GM18867 (cell line): ENCODE measurements at regions not wholly inside any gene's neighbourhood (a gene's known extent, or its start where the extent isn't known, plus 50 kb on each side); places are given as distances from the start of the nearest gene placed in this dataset.
"Not testable (repeated sequence)": the region's sequence is repeated elsewhere in the genome, so short reads cannot be mapped to it uniquely, and the experiment has no call there.

Source experiments
- ATAC-seq: cut with Tn5 transposase; IDR thresholded peaks from one replicate; pipeline ENCODE4 v1.9.1; 2021; ENCODE audit warnings: mild to moderate bottlenecking, moderate library complexity; ENCODE audit not compliant: unreplicated experiment

- ATAC-seq = no peak
Measured at GRCh38 chr5:91632871-91633270, 249.8 kb upstream of the ARRDC3 start.

DNA sequence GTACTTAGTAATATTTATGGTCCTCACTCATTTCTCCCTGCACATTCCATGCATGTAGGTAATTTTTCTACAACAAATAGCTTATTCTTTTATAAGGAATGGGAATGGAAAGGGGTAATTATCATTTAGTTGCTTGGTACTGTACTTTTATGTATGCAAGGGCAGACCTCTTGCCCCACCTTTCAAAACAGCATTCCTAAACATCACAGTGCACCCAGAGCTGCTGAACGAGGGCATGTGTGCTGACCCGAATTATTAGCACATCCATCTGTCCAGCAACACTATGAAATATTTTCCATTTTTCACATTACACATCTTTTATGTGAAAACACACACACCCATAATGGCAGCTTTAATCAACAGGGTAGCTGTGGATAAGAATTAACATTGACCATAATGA lies 228.6 kb upstream of the ARRDC3 start:
- ATAC-seq = no peak

DNA sequence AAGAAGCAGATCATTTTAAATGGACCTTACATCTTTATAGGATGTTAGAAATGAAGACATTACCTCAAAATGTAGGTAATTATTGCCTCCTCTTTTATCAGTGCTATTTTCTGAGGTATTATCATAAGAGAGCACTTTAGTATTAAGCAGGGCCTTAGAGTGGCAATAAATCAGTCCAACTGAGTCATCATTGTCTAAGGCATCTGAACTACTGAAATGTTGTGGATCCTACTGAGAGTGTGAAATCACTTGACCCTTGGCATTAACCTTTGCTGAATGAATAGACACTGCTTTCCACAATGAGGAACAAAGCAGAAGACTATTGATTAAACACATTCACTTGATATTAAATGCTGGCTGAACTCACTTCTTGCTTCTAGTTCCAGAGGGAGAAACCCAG lies 224.6 kb upstream of the ARRDC3 start:
- ATAC-seq = no peak

GRCh38 chr5:91599863-91600262 lies 216.7 kb upstream of the ARRDC3 start:
- ATAC-seq = no peak

DNA sequence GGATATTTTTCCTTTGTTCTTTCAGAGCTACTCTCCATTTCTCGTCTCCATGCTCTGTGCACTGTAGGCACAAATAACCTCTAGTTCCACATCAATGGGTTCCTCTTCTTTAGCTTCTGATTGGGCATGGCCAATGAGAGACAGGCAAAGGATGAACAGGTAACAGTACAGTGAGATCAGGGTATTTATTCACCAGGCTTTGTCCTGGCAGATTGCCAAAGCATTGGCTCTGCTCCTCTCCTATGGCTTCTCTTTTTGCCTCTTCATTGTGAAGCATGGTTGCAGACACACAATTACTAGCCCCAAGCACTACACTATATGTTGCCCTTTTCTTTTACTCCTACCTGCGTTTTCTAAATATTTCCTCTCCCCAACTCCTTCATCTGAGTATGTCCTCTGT lies 215.1 kb upstream of the ARRDC3 start:
- no peak for ATAC-seq

DNA sequence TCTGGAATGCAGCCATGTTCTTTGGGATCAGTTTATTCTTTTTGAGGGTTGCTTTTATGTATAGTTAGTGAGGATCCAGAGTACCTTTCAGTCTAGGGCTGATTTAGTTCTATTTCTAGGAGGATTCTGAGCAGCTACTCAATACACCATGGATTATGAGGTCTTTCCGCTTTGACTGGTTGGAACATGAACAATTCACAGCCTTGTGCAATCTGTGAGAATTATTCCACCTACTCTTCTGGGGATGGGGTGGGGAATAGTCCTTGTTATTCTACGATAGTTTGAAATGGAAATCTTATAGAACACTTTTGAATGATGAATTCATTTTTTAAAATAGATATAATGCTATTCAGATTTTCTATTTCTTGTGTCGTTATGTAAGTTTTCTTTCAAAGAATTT lies 212.3 kb upstream of the ARRDC3 start:
- no peak for ATAC-seq

DNA sequence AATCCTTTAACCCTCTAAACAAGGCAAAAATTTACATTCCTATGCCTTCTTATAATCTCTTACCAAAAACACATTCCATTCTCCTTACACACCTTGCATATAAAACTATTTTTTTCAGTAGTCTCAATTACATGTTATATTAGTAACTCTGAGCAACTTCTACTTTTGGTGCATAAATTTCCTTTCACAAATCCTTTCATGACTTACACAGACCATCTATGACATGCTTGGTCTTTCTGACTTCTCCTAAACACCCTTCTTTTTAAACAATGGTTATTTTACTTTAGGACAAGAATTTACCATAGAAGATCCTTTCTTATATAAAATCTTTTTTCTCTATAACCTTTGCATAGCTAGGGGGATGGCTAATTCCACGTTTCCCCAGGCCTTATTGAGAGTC lies 208.0 kb upstream of the ARRDC3 start:
- ATAC-seq = no peak

DNA sequence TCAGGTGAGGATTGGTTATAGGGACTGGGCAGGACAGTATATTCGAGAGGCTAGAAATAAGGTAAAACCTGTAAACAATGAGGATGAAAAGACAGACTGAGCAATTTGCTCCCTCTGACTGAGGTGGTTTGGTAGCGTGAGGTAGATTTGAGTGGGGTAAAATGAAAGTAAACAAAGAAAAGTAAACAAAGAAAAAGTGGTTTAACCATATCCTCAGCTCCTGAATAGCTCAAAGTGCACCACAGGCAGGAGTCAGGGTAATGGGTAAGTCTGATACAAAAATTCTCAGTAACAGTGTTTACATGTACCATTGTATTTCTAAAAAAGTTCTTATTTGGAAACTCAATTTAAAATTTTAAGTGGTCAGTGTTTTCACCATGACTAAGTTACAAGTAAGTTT lies 203.1 kb upstream of the ARRDC3 start:
- no peak for ATAC-seq

DNA sequence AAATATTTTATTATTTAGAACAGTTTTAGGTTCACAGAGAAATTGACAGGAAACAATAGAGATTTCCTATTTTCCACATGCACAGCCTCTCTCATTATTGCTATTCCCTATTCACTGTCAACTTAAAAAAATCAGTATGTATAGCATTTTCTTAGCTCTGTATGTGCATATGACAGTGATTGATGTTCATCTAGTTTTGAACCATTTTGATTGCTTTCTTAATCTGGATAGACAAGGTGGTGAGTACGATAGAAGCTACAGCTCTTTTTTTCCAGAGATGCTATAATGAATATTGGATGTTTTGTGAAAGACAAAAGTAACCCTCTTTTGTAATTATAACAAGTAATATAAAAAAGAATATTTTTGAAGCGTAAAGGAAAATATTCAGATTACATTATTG lies 201.2 kb upstream of the ARRDC3 start:
- ATAC-seq = no peak

GRCh38 chr5:91566012-91566411 lies 182.9 kb upstream of the ARRDC3 start:
- ATAC-seq = not testable (repeated sequence)

- ATAC-seq = no peak
Measured at GRCh38 chr5:91562922-91563321, 179.8 kb upstream of the ARRDC3 start.

GRCh38 chr5:91541696-91542095 lies 158.6 kb upstream of the ARRDC3 start:
- ATAC-seq = no peak

DNA sequence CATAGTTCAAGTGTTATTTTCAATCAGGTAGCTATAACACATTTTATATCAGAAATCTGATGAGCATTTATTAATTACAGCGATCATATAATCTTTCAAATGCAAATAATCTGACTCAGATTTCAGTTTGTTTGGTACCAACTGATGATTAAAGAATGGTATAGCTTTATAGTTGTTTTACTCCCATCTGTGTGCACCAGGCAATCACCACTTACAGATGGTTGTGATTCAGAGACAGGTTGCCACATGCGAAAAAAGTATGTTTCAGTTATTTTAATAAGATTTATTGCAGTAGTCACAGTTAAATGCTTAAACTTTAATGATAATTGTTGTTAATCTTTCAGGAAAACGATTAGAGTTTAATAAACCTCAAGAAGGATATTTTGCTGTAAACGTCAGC lies 155.1 kb upstream of the ARRDC3 start:
- no peak for ATAC-seq

GRCh38 chr5:91535499-91535898 lies 152.4 kb upstream of the ARRDC3 start:
- ATAC-seq = no peak

GRCh38 chr5:91534332-91534731 lies 151.2 kb upstream of the ARRDC3 start:
- ATAC-seq = no peak

- no peak for ATAC-seq
Measured at GRCh38 chr5:91532779-91533178, 149.7 kb upstream of the ARRDC3 start.

DNA sequence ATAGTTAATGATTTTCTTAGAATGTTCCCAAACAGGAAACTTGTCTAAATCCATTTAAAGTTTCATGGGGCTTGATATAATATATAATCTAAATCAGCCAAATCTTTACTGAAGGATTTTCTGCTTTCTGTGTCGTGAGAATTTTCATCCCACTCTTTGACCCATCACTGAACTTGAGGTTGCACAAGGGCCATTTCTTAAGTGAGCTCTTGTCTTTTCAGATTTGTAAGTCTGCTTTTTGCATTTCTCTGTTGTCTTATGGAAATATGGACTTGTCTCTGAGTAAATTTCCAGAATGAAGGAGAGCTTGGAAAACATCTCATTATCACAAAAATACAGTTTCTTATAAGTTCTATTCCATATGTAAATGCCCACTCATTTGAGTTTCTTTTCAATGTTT lies 149.2 kb upstream of the ARRDC3 start:
- no peak for ATAC-seq

DNA sequence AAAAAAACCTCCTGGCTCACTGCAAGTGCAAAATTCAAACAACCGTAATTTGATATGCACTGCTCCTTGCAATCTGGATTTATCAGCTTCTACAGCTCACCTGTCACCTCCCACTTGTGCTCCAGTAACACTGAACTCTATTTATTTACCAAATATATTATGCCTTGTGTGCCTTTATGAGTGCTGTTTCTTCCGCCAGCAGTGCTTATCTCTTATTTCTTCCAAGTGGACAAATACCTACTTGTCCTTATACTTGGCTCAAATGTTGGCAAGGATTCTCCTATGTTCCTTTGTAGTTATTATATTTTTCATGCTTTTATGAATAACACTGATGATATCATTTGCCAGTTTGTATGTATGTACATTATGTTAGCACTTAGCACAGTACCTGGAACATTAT lies 145.7 kb upstream of the ARRDC3 start:
- no peak for ATAC-seq

DNA sequence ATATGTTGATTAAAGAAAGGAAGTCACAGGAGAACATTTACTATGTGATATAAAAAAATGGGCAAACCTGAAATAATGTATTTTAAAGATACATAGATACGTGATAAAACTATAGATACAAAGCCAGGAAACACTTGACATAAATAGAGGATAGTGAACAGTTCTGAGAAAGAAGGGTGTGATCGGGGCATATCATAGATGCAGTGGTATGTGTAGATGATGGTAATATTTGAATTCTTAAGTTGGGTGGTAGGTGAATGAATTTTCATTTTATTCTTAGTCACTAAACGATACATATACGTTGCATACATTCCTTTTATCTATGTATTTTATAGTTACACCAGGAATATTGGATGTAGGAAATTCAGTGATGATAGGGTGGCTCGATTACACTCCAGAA lies 138.7 kb upstream of the ARRDC3 start:
- no peak for ATAC-seq

DNA sequence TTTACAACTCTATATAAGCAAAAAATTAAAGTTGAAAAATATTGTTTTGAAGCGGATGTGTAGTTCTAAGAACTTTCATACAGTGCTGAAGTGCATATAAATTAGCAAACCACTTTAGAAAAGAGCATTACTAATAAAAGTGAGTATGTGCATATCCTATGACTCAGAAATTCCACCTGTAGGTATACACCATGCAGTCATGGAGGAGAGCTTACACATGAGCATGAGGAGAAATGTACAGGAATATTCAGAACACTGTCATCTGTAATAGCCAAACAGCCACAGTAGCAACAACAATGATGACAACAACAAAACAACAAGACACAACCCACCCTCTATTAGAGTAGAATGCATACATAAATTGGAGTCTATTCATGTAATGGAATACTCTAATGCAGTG lies 138.2 kb upstream of the ARRDC3 start:
- no peak for ATAC-seq

- ATAC-seq = no peak
Measured at GRCh38 chr5:91514400-91514799, 131.3 kb upstream of the ARRDC3 start.

- ATAC-seq = no peak
Measured at GRCh38 chr5:91503321-91503720, 120.2 kb upstream of the ARRDC3 start.

GRCh38 chr5:91500758-91501157 lies 117.6 kb upstream of the ARRDC3 start:
- no peak for ATAC-seq

DNA sequence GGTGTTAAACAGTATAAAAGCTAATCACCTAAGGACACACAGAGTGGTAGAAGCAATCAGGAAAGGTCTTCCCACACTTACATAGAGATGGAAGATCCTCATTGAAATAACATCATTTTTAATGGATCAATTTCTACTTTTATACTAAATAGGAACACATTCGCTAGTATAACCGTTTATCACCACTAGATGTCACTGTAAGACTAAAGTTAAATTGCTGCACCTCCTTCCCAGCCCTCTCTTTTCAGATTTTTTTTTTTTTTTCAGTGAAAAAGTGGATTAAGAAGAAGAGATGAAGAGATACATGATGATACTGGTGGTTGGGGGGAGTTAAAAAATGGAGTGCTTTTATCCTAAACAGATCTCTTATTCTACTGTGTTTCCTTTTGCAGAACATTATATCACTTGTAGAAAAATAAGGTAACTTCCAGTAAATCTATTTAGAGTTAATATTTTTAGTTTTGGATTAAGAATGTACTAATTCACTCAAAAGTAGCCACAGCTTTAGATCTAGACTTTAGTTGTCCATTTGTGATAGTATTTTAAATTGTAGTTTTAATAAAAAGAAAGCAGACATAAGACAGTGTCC lies 116.9 kb upstream of the ARRDC3 start:
- peak; percentile 75 for ATAC-seq
